Esophagus squamous epithelium (tissue), 5 donors: ENCODE measurements at regions not wholly inside any gene's neighbourhood (a gene's known extent, or its start where the extent isn't known, plus 50 kb on each side); places are given as distances from the start of the nearest gene placed in this dataset.

Experiments used
- DNase-seq: peaks from one replicate; lab custom pipeline; 2025; lab: John Stamatoyannopoulos, UW
- H3K27ac ChIP-seq, 4 donors: fragments of 200-600 bp; sonication (generic); one replicate each; pipeline ENCODE4 v1.5.1; 2016 to 2019; ENCODE audit warnings: mild to moderate bottlenecking in 1 of 4
- H3K27me3 ChIP-seq, 4 donors: fragments of 200-600 bp; sonication (generic); 1 replicate in 3 of 4; 2 replicates in 1 of 4; pipeline versions ENCODE4 v1.5.1 to v1.6.0; 2017 to 2021; ENCODE audit warnings: antibody characterized with exemption in 1 of 4
- H3K36me3 ChIP-seq, 3 donors: fragments of 200-600 bp; sonication (generic); one replicate each; pipeline ENCODE4 v1.5.1; 2016 to 2019
- H3K4me1 ChIP-seq, 3 donors: fragments of 200-600 bp; sonication (generic); one replicate each; pipeline ENCODE4 v1.5.1; 2017 to 2019
- H3K4me3 ChIP-seq, 4 donors: fragments of 200-600 bp; sonication (generic); 1 replicate in 3 of 4; 2 replicates in 1 of 4; pipeline ENCODE4 v1.5.1; 2016 to 2019; ENCODE audit warnings: mild to moderate bottlenecking in 2 of 4, moderate library complexity in 1 of 4
- H3K9me3 ChIP-seq, 3 donors: fragments of 200-600 bp; sonication (generic); one replicate each; pipeline ENCODE4 v1.5.1; 2016 to 2019
- CTCF ChIP-seq, 6 experiments: fragments of 450-650 bp in 4 of 6; fragments of 200-600 bp in 2 of 6; sonication (generic) in 2 of 6; IDR thresholded peaks; one replicate each; pipeline ENCODE4 v1.5.1; 2016 to 2019; ENCODE audit warnings: antibody characterized with exemption in 6 of 6, mild to moderate bottlenecking in 4 of 6, moderate library complexity in 4 of 6
- POLR2A ChIP-seq, 4 donors: fragments of 450-650 bp; IDR thresholded peaks; one replicate each; pipeline ENCODE4 v1.6.1; 2017; ENCODE audit warnings: antibody characterized with exemption in 4 of 4, mild to moderate bottlenecking in 4 of 4, moderate library complexity in 3 of 4
- WGBS, 2 donors: methylation state at CpG; one replicate each; pipeline ENCODE4 v1.1.5; 2018; 5-methylcytosine and 5-hydroxymethylcytosine counted together
- intact Hi-C: fragments of 100-400 bp; cut with DNase I; formaldehyde crosslinking; loops from one replicate; pipeline ENCODE4 v1.15.0; 2022
- donor health status: DM: yes; HTN: yes; CAD: no.

GRCh38 chr7:22025983-22026382, 80.3 kb upstream of the CDCA7L start:
- intact Hi-C loops, result no loop called here

GRCh38 chr7:22025075-22025474, 79.4 kb upstream of the CDCA7L start:
- no peak overlapping the region for H3K4me3 ChIP-seq
- intact Hi-C loops, result no loop called here
- no peaks in the 10 kb centered on the region for H3K36me3 ChIP-seq

More at GRCh38 chr7:22025983-22026382, 80.3 kb upstream of the CDCA7L start:
- no peak overlapping the region for H3K27ac ChIP-seq
- DNase-seq, result no peak
- H3K9me3 ChIP-seq, result no peaks in the 10 kb centered on the region
- no peaks in the 10 kb centered on the region for H3K4me1 ChIP-seq
- 80 to 87% methylated on average over 7 of the region's 7 CpGs for WGBS, 2 donors
- no peak overlapping the region for H3K4me3 ChIP-seq
- no peaks in the 10 kb centered on the region for H3K27me3 ChIP-seq
- H3K36me3 ChIP-seq, result no peaks in the 10 kb centered on the region
- TF ChIP-seq POLR2A (IDR thresholded peaks at IDR 0.05), result no peak
- TF ChIP-seq CTCF (IDR thresholded peaks at IDR 0.05), result no peak

GRCh38 chr7:22019931-22020330, 74.2 kb upstream of the CDCA7L start:
- Histone ChIP-seq H3K27me3 (peaks cover 0 to 3% (median 0%) of the 10 kb centered on the region in 4 donors), H3K36me3 (no peaks in the 10 kb centered on the region), H3K27ac (no peak overlapping the region), H3K4me3 (no peak overlapping the region), H3K4me1 (no peaks in the 10 kb centered on the region), H3K9me3 (no peaks in the 10 kb centered on the region)
- intact Hi-C loops, result no loop called here
- no peak for TF ChIP-seq CTCF (IDR thresholded peaks at IDR 0.05)
- TF ChIP-seq POLR2A (IDR thresholded peaks at IDR 0.05), result no peak
- WGBS, 2 donors, result 83 to 85% methylated on average over 3 of the region's 3 CpGs
- no peak for DNase-seq

More at GRCh38 chr7:22025075-22025474, 79.4 kb upstream of the CDCA7L start:
- no peak for DNase-seq
- Histone ChIP-seq H3K27ac (no peak overlapping the region), H3K9me3 (no peaks in the 10 kb centered on the region), H3K27me3 (peaks cover 0 to 3% (median 0%) of the 10 kb centered on the region in 4 donors), H3K4me1 (no peaks in the 10 kb centered on the region)
- TF ChIP-seq CTCF (IDR thresholded peaks at IDR 0.05) (no peak), POLR2A (IDR thresholded peaks at IDR 0.05) (no peak)
- WGBS, 2 donors, result 87 to 89% methylated on average over 2 of the region's 2 CpGs

- no peak for TF ChIP-seq POLR2A (IDR thresholded peaks at IDR 0.05)
- no peak for TF ChIP-seq CTCF (IDR thresholded peaks at IDR 0.05)
- H3K4me3 ChIP-seq, result no peak overlapping the region
- no peak for DNase-seq
Measured at GRCh38 chr7:22016507-22016906, 70.8 kb upstream of the CDCA7L start.

GRCh38 chr7:22013711-22014110, 68.0 kb upstream of the CDCA7L start:
- Histone ChIP-seq H3K4me3 (no peak overlapping the region), H3K9me3 (no peaks in the 10 kb centered on the region), H3K27ac (no peak overlapping the region), H3K4me1 (no peaks in the 10 kb centered on the region), H3K36me3 (no peaks in the 10 kb centered on the region), H3K27me3 (peaks cover 0 to 3% (median 0%) of the 10 kb centered on the region in 4 donors)
- TF ChIP-seq POLR2A (IDR thresholded peaks at IDR 0.05) (no peak), CTCF (IDR thresholded peaks at IDR 0.05) (no peak)
- intact Hi-C loops, result no loop called here
- 91 to 92% methylated on average over 4 of the region's 4 CpGs for WGBS, 2 donors
- DNase-seq, result no peak

More at GRCh38 chr7:22016507-22016906, 70.8 kb upstream of the CDCA7L start:
- no peaks in the 10 kb centered on the region for H3K4me1 ChIP-seq
- no peaks in the 10 kb centered on the region for H3K36me3 ChIP-seq
- 42 to 59% methylated on average over 5 of the region's 5 CpGs for WGBS, 2 donors
- H3K9me3 ChIP-seq, result no peaks in the 10 kb centered on the region
- intact Hi-C loops, result no loop called here
- peaks cover 0 to 6% (median 0%) of the 10 kb centered on the region in 4 donors for H3K27me3 ChIP-seq
- no peak overlapping the region for H3K27ac ChIP-seq
